HFFc6 (cell line): ENCODE measurements at regions not wholly inside any gene's neighbourhood (a gene's known extent, or its start where the extent isn't known, plus 50 kb on each side); places are given as distances from the start of the nearest gene placed in this dataset.

Experiments
- DNase-seq: peaks from one replicate; pipeline ENCODE4 v3.0.0-alpha.2; 2018
- H3K27ac Mint-ChIP-seq: 2 replicates; pipeline ENCODE4 v1.8.0; 2020; ENCODE audit warnings: mild to moderate bottlenecking, mixed read lengths
- H3K27me3 Mint-ChIP-seq: 2 replicates; pipeline ENCODE4 v1.8.0; 2021; ENCODE audit warnings: mild to moderate bottlenecking, moderate library complexity, mixed read lengths; ENCODE audit not compliant: insufficient read depth
- H3K36me3 Mint-ChIP-seq: 2 replicates; pipeline ENCODE4 v1.8.0; 2021; ENCODE audit warnings: low read depth, mixed read lengths
- H3K4me1 Mint-ChIP-seq: 2 replicates; pipeline ENCODE4 v1.8.0; 2020; ENCODE audit warnings: low read depth, mixed read lengths
- H3K4me3 Mint-ChIP-seq: 2 replicates; pipeline ENCODE4 v1.8.0; 2020; ENCODE audit warnings: mild to moderate bottlenecking, moderate library complexity, mixed read lengths
- H3K9me3 Mint-ChIP-seq: 2 replicates; pipeline ENCODE4 v1.8.0; 2020; ENCODE audit warnings: mild to moderate bottlenecking, mixed read lengths
- TF ChIP-seq, protein P1 (sequence below): fragments of 200-600 bp; sonication (generic); IDR thresholded peaks from 2 replicates; pipeline ENCODE4 v1.5.0; 2021; ENCODE audit warnings: antibody characterized with exemption, mild to moderate bottlenecking

DNA sequence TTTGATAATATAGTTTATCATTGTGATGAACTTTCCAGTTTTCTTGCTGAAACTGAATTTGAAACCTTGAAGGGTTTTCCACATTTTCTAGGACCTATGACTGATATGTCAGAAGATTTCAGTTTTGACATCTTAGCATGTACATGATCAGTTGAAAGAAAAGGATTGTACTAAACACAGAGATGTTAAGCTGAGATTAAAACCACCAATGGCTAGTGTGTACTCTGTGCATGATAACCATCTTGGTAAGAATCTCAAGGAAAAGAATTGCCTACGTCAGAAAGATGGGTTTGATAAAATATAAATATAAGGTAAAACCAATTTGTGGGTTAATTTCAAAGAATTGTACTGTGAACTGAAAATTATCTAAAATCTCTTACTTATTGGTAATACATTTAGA is 776.4 kb downstream of the GATA3 start:
- DNase-seq, result no peak
- no peaks in the 10 kb centered on the region for H3K27me3 Mint-ChIP-seq
- no peaks in the 10 kb centered on the region for H3K36me3 Mint-ChIP-seq
- no peaks in the 10 kb centered on the region for H3K4me1 Mint-ChIP-seq
- H3K27ac Mint-ChIP-seq, result no peak overlapping the region
- TF ChIP-seq, protein P1, sequence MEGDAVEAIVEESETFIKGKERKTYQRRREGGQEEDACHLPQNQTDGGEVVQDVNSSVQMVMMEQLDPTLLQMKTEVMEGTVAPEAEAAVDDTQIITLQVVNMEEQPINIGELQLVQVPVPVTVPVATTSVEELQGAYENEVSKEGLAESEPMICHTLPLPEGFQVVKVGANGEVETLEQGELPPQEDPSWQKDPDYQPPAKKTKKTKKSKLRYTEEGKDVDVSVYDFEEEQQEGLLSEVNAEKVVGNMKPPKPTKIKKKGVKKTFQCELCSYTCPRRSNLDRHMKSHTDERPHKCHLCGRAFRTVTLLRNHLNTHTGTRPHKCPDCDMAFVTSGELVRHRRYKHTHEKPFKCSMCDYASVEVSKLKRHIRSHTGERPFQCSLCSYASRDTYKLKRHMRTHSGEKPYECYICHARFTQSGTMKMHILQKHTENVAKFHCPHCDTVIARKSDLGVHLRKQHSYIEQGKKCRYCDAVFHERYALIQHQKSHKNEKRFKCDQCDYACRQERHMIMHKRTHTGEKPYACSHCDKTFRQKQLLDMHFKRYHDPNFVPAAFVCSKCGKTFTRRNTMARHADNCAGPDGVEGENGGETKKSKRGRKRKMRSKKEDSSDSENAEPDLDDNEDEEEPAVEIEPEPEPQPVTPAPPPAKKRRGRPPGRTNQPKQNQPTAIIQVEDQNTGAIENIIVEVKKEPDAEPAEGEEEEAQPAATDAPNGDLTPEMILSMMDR, result no peak
- H3K4me3 Mint-ChIP-seq, result no peak overlapping the region
- H3K9me3 Mint-ChIP-seq, result peaks cover 15% of the 10 kb centered on the region; the same call in 1 of the 2 replicates

DNA sequence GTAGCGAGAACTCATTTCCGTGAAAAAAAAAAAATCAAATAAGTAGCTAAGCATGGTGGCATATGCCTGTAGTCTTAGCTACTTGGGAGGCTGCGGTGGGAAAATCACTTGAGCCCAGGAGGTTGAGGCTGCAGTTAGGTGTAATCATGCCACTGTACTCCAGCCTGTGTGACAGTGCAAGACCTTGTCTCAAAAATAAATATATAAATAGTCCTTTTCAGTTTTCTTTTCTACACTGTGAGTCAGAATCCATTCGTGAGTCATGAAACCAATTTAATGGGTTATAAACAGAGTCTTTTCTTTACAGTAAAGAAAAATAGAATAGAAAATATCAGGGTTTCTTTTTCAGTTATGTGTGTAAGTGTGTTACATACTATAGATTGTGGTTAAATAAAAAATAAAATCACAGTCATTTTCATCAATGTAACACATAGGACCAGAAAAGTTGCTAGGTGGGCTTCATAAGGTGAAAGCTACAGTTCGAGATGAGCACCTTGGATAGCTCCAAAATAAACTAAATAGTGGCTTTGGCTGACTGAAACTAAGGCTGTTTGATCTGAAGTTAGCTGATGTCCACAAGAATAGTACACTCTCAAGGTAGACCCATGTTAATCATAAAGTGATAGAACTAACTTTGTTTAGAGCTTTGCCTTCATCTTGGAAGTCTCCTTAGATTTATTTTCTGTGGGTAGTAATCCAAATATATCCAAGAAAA is 781.1 kb downstream of the GATA3 start:
- no peak for DNase-seq
- no peak overlapping the region for H3K4me3 Mint-ChIP-seq
- no peaks in the 10 kb centered on the region for H3K4me1 Mint-ChIP-seq
- TF ChIP-seq, protein P1, result no peak
- H3K36me3 Mint-ChIP-seq, result no peaks in the 10 kb centered on the region
- H3K9me3 Mint-ChIP-seq, result peaks cover 26% of the 10 kb centered on the region
- no peaks in the 10 kb centered on the region for H3K27me3 Mint-ChIP-seq
- no peak overlapping the region for H3K27ac Mint-ChIP-seq

DNA sequence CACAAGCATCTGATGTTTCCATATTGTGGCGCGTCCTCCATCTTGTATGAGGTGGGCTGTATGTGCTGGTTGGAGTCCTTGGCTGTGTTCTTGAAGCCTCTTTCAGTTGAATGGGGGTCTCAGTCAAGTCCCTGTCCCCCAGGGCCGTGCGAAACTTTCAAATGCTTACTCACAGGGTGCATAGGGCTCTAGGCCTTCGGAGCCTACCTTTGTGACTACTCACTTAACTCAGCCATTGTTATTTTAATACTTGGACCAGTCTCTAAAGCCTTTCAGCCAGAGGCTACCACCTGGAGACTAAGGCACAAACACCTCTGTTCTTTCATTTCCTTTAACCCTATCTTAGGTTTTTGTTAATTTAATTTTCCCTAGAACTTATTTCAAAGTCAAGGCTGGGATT is 785.9 kb downstream of the GATA3 start:
- H3K27me3 Mint-ChIP-seq, result no peaks in the 10 kb centered on the region
- TF ChIP-seq, protein P1, result no peak
- H3K27ac Mint-ChIP-seq, result no peak overlapping the region
- H3K4me1 Mint-ChIP-seq, result no peaks in the 10 kb centered on the region
- H3K4me3 Mint-ChIP-seq, result no peak overlapping the region
- peaks cover 32% of the 10 kb centered on the region for H3K9me3 Mint-ChIP-seq
- no peak for DNase-seq
- no peaks in the 10 kb centered on the region for H3K36me3 Mint-ChIP-seq

DNA sequence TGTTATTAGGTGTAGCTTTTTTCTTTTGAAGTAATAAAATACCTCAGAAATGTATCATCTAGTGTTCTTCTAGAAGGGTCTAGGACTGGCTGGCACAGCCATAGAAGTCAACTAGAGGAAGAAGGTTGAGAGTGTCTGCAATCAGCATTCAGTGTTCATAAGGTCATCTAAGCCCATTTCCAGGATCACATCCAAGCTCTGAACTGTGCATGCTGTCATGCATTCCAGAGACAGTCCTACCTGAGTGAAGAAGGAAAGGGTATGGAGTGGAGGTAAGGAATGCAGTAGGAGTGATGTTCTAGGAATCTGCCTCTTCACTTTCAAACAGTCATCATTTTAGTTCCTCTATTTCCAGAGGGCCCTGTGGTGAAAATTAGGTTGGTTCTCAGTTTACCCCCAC is 789.7 kb downstream of the GATA3 start:
- H3K4me3 Mint-ChIP-seq, result no peak overlapping the region
- no peak overlapping the region for H3K27ac Mint-ChIP-seq
- H3K27me3 Mint-ChIP-seq, result no peaks in the 10 kb centered on the region
- DNase-seq, result no peak
- H3K4me1 Mint-ChIP-seq, result no peaks in the 10 kb centered on the region
- H3K36me3 Mint-ChIP-seq, result no peaks in the 10 kb centered on the region
- TF ChIP-seq, protein P1, result no peak
- peaks cover 27% of the 10 kb centered on the region for H3K9me3 Mint-ChIP-seq

DNA sequence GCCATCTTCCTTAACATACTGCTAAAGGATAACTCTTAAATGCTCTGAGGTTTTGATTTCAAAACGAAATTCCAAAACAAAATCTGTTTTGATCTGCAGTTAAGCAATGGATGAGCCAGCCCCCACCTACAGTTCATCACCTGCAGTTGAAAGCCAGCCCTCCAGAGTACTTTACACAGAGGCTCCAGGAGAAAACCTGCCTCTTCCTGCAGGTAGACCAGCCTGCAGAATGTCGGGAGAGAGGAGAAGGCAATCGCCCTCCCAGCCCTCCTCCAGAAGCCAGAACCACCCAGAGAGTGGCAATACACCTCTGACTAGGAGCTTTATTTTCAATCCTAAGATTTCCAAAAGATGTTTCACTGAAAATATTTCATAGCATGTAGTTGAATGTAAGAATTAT is 798.1 kb downstream of the GATA3 start:
- Mint-ChIP-seq H3K9me3 (peaks cover 30% of the 10 kb centered on the region), H3K4me3 (no peak overlapping the region), H3K27me3 (no peaks in the 10 kb centered on the region), H3K36me3 (no peaks in the 10 kb centered on the region), H3K27ac (no peak overlapping the region), H3K4me1 (no peaks in the 10 kb centered on the region)
- TF ChIP-seq, protein P1, result no peak
- DNase-seq, result no peak
